B cell (primary cell): ENCODE measurements at regions not wholly inside any gene's neighbourhood (a gene's known extent, or its start where the extent isn't known, plus 50 kb on each side); places are given as distances from the start of the nearest gene placed in this dataset.

Source experiments
- ATAC-seq: fragments of 200-7000 bp; cut with Tn5 transposase; one replicate; pipeline ENCODE4 v1.10.0; 2021; ENCODE audit warnings: low read depth, mild to moderate bottlenecking, moderate number of reproducible peaks, moderate library complexity
- CTCF ChIA-PET: fragments of 350-600 bp; sonication (Branson Sonifier 250); formaldehyde crosslinking; loops from one replicate; lab custom pipeline; 2021; ENCODE audit warnings: antibody characterized with exemption, inconsistent platforms; lab: Charles Lee
- POLR2A ChIA-PET: fragments of 350-600 bp; sonication (Branson Sonifier 250); formaldehyde crosslinking; loops from one replicate; lab custom pipeline; 2021; ENCODE audit warnings: antibody characterized with exemption; lab: Charles Lee
- DNase-seq: peaks from one replicate; pipeline ENCODE4 v3.0.0; 2013
- H2AFZ ChIP-seq: 2 replicates; pipeline ENCODE4 v1.6.1; 2012; ENCODE audit warnings: mild to moderate bottlenecking, low read depth, low read length; ENCODE audit not compliant: insufficient read depth, poor library complexity, severe bottlenecking
- H3K27ac ChIP-seq, 2 donors: 1 replicate in 1 of 2; 2 replicates in 1 of 2; pipeline ENCODE4 v1.5.1; 2012 to 2013; ENCODE audit warnings: low read length in 2 of 2, mild to moderate bottlenecking in 2 of 2, moderate library complexity in 1 of 2
- H3K27me3 ChIP-seq, 4 experiments: fragments of 200-600 bp in 1 of 4; sonication (generic) in 1 of 4; replicated peaks in 1 of 4; 1 replicate in 2 of 4; 2 replicates in 2 of 4; pipeline versions ENCODE4 v1.6.1 to v1.7.0; 2013 to 2016; ENCODE audit warnings: low read length in 3 of 4, mild to moderate bottlenecking in 2 of 4, mixed read lengths in 1 of 4, moderate library complexity in 1 of 4; ENCODE audit not compliant: insufficient read depth in 4 of 4, control insufficient read depth in 3 of 4; ENCODE audit errors: control extremely low read depth in 1 of 4
- H3K36me3 ChIP-seq, 2 experiments: replicated peaks in 1 of 2; 1 replicate in 1 of 2; 2 replicates in 1 of 2; pipeline versions ENCODE4 v1.6.1 to v1.7.1; 2013; ENCODE audit warnings: low read length in 1 of 2; ENCODE audit not compliant: insufficient read depth in 2 of 2, control insufficient read depth in 1 of 2; ENCODE audit errors: control extremely low read depth in 1 of 2, extremely low read depth in 1 of 2
- H3K4me1 ChIP-seq, 2 donors: fragments of 200-600 bp in 1 of 2; sonication (generic) in 1 of 2; 1 replicate in 1 of 2; 2 replicates in 1 of 2; pipeline versions ENCODE4 v1.5.1 to v1.6.1; 2013 to 2017; ENCODE audit warnings: low read length in 2 of 2; ENCODE audit not compliant: control insufficient read depth in 2 of 2, insufficient read depth in 2 of 2
- H3K4me2 ChIP-seq: replicated peaks from 2 replicates; pipeline ENCODE3; 2012; ENCODE audit warnings: mild to moderate bottlenecking, low read depth, low read length; ENCODE audit not compliant: poor library complexity, severe bottlenecking
- H3K4me3 ChIP-seq, 5 experiments: fragments of 200-600 bp in 1 of 5; sonication (generic) in 1 of 5; 1 replicate in 3 of 5; 2 replicates in 2 of 5; pipeline versions ENCODE4 v1.5.1 to v1.7.0; 2011 to 2016; ENCODE audit warnings: low read length in 4 of 5, mild to moderate bottlenecking in 4 of 5, low read depth in 2 of 5, control low read depth in 1 of 5, moderate library complexity in 1 of 5; ENCODE audit not compliant: insufficient read depth in 1 of 5; ENCODE audit errors: control extremely low read depth in 1 of 5, extremely low read depth in 1 of 5
- H3K79me2 ChIP-seq: fragments of 200-600 bp; sonication (generic); one replicate; pipeline ENCODE4 v1.6.0; 2016; ENCODE audit warnings: low read length; ENCODE audit not compliant: control insufficient read depth, insufficient read depth
- H3K9ac ChIP-seq: fragments of 200-600 bp; sonication (generic); 2 replicates; pipeline ENCODE4 v1.6.1; 2017; ENCODE audit warnings: mild to moderate bottlenecking, low read length, moderate library complexity
- H3K9me3 ChIP-seq, 3 donors: one replicate each; pipeline versions ENCODE4 v1.6.1 to v1.7.1; 2013; ENCODE audit warnings: low read length in 2 of 3; ENCODE audit not compliant: control insufficient read depth in 2 of 3, insufficient read depth in 1 of 3; ENCODE audit errors: control extremely low read depth in 1 of 3
- H4K20me1 ChIP-seq: 2 replicates; pipeline ENCODE4 v1.6.0; 2012; ENCODE audit warnings: mild to moderate bottlenecking, low read length; ENCODE audit not compliant: insufficient read depth, control insufficient read depth, poor library complexity, severe bottlenecking
- H3K27ac Mint-ChIP-seq: one replicate; pipeline ENCODE4 v1.8.0; 2021; ENCODE audit warnings: mixed read lengths
- H3K27me3 Mint-ChIP-seq: one replicate; pipeline ENCODE4 v1.8.0; 2021; ENCODE audit warnings: mixed read lengths
- H3K4me1 Mint-ChIP-seq: one replicate; pipeline ENCODE4 v1.8.0; 2021; ENCODE audit warnings: mixed read lengths
- H3K4me3 Mint-ChIP-seq: one replicate; pipeline ENCODE4 v1.8.0; 2021; ENCODE audit warnings: mixed read lengths
- H3K9me3 Mint-ChIP-seq: one replicate; pipeline ENCODE4 v1.8.0; 2022; ENCODE audit warnings: mixed read lengths; ENCODE audit not compliant: insufficient read depth
- CTCF ChIP-seq: fragments of 200-600 bp; IDR thresholded peaks from one replicate; pipeline ENCODE4 v1.8.0; 2022; ENCODE audit warnings: antibody characterized with exemption, mild to moderate bottlenecking
- EZH2 ChIP-seq: IDR thresholded peaks from 2 replicates; pipeline ENCODE4 v1.6.1; 2012; ENCODE audit warnings: borderline replicate concordance, low read depth, mild to moderate bottlenecking, moderate library complexity, low read length; ENCODE audit not compliant: insufficient read depth, poor library complexity, severe bottlenecking
- WGBS: methylation state at CpG from one replicate; pipeline ENCODE4 v1.1.5; 2013; ENCODE audit warnings: missing lambda C conversion rate; ENCODE audit not compliant: insufficient coverage; 5-methylcytosine and 5-hydroxymethylcytosine counted together
- intact Hi-C: fragments of 100-400 bp; cut with micrococcal nuclease; formaldehyde crosslinking; loops from one replicate; pipeline ENCODE4 v1.10.0; 2022

- Histone ChIP-seq H4K20me1 (no peaks in the 10 kb centered on the region), H3K9ac (no peak overlapping the region), H3K27ac (no peak overlapping the region), H2AFZ (no peak overlapping the region), H3K36me3 (no peaks in the 10 kb centered on the region), H3K9me3 (peaks cover 0 to 4% (median 0%) of the 10 kb centered on the region in 3 donors), H3K4me2 (no peak overlapping the region), H3K79me2 (no peaks in the 10 kb centered on the region), H3K4me1 (no peaks in the 10 kb centered on the region), H3K27me3 (peaks cover 0 to 8% (median 1%) of the 10 kb centered on the region in 4 experiments), H3K4me3 (no peak overlapping the region)
- intact Hi-C loops = no loop called here
- H3K4me1 Mint-ChIP-seq = no peaks in the 10 kb centered on the region
- DNase-seq = no peak
- no peak overlapping the region for H3K27ac Mint-ChIP-seq
- no peak for ATAC-seq
- TF ChIP-seq CTCF (no peak), EZH2 (no peak)
- peaks cover 18% of the 10 kb centered on the region for H3K27me3 Mint-ChIP-seq
- H3K9me3 Mint-ChIP-seq = no peaks in the 10 kb centered on the region
- ChIA-PET CTCF (no interaction called here), POLR2A (no interaction called here)
- H3K4me3 Mint-ChIP-seq = no peak overlapping the region
Observed at GRCh38 chr15:68484220-68484619, 52.3 kb upstream of the ITGA11 start.

- H3K79me2 ChIP-seq = no peaks in the 10 kb centered on the region
- Mint-ChIP-seq H3K4me3 (no peak overlapping the region), H3K27me3 (peaks cover 18% of the 10 kb centered on the region), H3K9me3 (no peaks in the 10 kb centered on the region), H3K4me1 (no peaks in the 10 kb centered on the region), H3K27ac (no peak overlapping the region)
- no peak for TF ChIP-seq CTCF
- no peak overlapping the region for H2AFZ ChIP-seq
- ChIA-PET CTCF (no interaction called here), POLR2A (no interaction called here)
- H3K27me3 ChIP-seq = peaks cover 0 to 8% (median 1%) of the 10 kb centered on the region in 4 experiments
- no peak overlapping the region for H3K4me2 ChIP-seq
- no peak overlapping the region for H3K27ac ChIP-seq
- H3K4me1 ChIP-seq = no peaks in the 10 kb centered on the region
- WGBS = 84% methylated on average over 13 of the region's 14 CpGs
- H3K36me3 ChIP-seq = no peaks in the 10 kb centered on the region
- no peak overlapping the region for H3K9ac ChIP-seq
- DNase-seq = no peak
- no peak for ATAC-seq
- intact Hi-C loops = no loop called here
- H3K9me3 ChIP-seq = peaks cover 0 to 4% (median 0%) of the 10 kb centered on the region in 3 donors
- no peak overlapping the region for H3K4me3 ChIP-seq
- no peaks in the 10 kb centered on the region for H4K20me1 ChIP-seq
Observed at GRCh38 chr15:68484696-68485400, 52.9 kb upstream of the ITGA11 start.
